ENCODE measurements at regions not wholly inside any gene's neighbourhood (a gene's known extent, or its start where the extent isn't known, plus 50 kb on each side); places are given as distances from the start of the nearest gene placed in this dataset.

- no peak for TF ChIP-seq CTCF (IDR thresholded peaks at IDR 0.05; ENCODE audit: insufficient read depth, low read depth, low read length)
- no peak for TF ChIP-seq EZH2 (IDR thresholded peaks at IDR 0.05; ENCODE audit: insufficient read depth, low read length)
Observed at GRCh38 chr14:98037831-98038230, 1234.2 kb downstream of the BCL11B start.

Measured in astrocyte (in vitro differentiated cells and primary cell).